ENCODE measurements at regions not wholly inside any gene's neighbourhood (a gene's known extent, or its start where the extent isn't known, plus 50 kb on each side); places are given as distances from the start of the nearest gene placed in this dataset.

- TF ChIP-seq CTCF (IDR thresholded peaks at IDR 0.05) (no peak), POLR2A (IDR thresholded peaks at IDR 0.05) (no peak)
Observed at GRCh38 chr4:104912518-104912917, 234.2 kb upstream of the TET2 start.

Measured in adrenal gland (tissue), 5 donors.